ENCODE measurements at regions not wholly inside any gene's neighbourhood (a gene's known extent, or its start where the extent isn't known, plus 50 kb on each side); places are given as distances from the start of the nearest gene placed in this dataset.
"Not testable (repeated sequence)": the region's sequence is repeated elsewhere in the genome, so short reads cannot be mapped to it uniquely, and the experiment has no call there.

DNA sequence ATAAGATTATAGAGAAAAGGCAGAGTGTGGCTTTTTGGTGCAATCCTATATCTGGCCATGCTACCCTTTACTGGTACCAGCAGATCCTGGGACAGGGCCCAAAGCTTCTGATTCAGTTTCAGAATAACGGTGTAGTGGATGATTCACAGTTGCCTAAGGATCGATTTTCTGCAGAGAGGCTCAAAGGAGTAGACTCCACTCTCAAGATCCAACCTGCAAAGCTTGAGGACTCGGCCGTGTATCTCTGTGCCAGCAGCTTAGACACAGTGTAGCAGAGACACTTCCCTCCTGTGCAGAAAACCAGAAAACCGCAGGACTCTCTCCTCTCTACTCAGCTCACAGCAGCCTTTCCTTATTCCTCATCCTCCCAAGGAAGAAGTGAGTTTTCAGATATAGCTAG, 176.3 kb upstream of the PRSS58 start:
- DNase-seq (ENCODE audit: low read depth, low spot score); H3K27ac ChIP-seq: not testable (repeated sequence)

DNA sequence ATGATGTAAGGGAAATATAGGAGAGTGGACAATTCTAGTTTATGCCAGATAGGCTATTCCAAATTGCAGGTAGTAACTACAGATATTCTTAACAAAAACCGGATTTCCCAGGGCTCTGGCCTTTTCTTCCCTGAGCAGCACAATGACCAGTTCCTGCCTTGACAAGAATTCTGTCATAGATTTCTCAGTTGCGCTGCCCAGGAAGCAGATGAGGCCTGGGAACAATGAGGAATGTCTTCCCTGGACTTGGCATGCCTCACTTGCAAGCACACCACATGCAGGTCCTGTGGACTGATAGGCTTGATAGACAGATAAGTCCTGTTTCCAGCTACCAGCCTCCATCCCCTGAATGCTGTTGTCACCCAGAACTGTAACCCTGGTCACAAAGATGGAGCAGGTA, 174.5 kb upstream of the PRSS58 start:
- H3K27ac ChIP-seq: no peak overlapping the region
- no peak for DNase-seq (ENCODE audit: low read depth, low spot score)

DNA sequence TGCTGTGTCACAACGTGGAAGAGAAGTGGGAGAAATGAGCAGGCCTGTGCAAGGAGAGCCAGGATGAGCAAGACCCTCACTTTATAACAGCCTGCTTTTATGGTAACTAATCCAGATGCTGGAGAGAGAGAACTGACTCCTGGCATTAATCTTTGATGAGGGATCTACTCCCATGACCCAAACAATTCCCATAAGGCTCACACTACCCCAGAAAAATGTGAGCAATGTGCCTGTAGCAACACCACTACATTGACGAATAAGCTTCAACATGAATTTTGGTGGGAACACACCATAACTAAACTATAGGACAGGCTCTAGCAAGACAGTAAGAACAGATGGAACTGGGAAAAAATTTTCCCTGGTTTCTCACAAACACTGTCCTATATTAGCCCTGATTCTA, 173.6 kb upstream of the PRSS58 start:
- no peak overlapping the region for H3K27ac ChIP-seq
- no peak for DNase-seq (ENCODE audit: low read depth, low spot score)

DNA sequence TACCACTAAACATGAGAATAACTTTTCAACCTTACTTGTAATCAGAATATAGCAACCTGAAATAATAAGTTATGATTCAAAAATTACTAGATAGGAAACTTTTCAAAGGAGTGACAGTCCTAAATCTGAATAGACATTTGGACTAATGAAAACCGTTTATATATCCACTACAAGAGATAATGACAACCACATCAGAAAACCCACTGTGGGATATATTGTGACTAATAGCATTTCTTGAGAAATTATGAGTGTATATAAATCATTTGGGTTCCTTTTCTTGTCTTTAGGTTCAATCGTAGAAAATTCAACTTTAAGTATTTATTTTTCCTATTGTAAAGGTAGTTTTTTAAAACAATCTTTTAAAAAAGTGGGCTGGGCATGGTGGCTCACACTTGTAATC, 170.2 kb upstream of the PRSS58 start:
- DNase-seq (ENCODE audit: low read depth, low spot score): no peak
- H3K27ac ChIP-seq: no peak overlapping the region

DNA sequence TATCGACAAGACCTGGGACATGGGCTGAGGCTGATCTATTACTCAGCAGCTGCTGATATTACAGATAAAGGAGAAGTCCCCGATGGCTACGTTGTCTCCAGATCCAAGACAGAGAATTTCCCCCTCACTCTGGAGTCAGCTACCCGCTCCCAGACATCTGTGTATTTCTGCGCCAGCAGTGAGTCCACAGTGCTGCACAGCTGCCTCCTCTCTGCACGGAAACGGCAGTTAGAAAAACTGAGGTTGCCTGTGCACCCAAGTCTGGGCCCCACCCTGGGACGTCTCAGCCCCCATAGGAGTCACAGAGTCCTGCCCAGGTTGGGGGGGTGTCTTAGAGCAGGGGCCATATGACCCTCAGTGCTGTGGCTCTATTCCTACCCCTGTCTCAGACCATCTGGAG, 167.4 kb upstream of the PRSS58 start:
- no peak for DNase-seq (ENCODE audit: low read depth, low spot score)
- no peak overlapping the region for H3K27ac ChIP-seq

DNA sequence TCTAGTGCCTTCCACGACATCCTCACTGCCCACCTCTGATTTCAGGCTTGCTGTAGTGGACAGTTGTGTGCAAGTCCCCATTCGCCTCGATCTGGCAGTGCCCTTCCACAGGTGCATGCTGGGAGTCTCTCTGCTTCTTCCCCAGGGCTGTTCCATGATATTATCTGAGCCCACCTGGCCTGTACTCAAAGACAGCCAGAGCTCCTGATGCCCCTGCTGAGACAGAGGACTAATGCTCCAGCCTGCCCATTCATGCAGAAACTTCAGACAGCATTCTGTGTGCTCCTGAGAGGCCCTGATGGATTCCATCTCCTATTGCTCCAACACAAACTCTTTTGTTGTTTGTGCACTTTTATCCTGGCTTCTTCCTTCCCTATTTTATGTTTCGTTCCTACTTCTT, 164.8 kb upstream of the PRSS58 start:
- no peak overlapping the region for H3K27ac ChIP-seq
- no peak for DNase-seq (ENCODE audit: low read depth, low spot score)

DNA sequence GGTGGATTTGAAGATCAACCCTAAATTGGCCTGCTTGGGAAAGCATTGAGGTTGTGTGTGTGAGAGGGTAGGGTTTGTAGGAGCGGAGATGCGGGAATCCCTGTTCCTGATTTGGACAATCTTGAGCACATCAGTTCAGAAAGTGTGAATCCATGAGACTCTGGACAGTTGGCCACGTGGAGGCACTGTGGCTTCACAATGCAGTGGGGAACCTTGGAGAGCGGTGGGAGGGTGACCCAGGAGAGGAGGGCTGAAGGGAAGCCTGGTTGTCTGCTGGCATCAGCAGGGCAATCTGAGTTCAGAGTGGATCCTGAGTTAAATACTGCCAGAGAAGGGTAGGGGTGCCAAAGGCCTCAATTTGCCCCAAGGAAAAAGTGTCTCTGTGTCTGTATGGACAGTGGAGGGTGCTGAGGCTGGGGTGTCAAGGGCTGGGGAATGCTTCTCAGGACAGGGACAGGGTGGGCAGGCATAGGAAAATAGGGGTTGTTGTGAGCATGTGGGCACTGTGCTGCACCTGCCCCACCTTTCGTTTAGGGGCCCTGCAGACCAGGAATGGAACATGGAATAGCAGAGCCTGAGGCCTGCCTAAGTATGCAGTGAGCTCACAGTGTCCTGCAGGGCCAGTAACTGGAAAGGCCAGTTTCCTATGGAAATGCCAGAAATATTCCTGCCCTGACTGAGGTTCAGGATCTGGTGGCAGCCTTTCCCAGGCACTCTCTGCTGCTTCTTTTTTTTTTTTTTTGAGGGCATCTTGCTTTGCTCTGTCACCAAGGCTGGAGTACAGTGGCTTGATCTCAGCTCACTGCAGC, 162.9 kb upstream of the PRSS58 start:
- DNase-seq (ENCODE audit: low read depth, low spot score): no peak
- H3K27ac ChIP-seq: no peak overlapping the region

DNA sequence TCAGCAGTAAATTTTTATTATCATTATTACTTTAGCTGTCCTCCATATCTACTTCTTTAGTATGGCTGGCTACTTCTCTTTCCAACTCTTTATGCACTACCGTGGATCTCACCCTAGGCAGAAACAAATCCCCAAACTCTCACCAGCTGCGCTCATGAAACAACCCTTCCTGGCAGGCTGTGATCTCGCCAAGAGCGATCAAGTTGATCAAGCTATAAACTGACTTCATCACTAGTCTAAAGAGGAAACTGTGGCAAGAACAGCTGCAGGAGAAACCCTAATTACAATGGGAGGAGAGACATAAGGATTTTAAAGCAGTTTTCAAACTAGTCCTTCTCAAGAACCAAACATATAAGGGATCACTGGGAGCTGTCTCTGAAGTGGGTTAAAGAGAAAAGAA, 160.5 kb upstream of the PRSS58 start:
- no peak overlapping the region for H3K27ac ChIP-seq
- no peak for DNase-seq (ENCODE audit: low read depth, low spot score)

DNA sequence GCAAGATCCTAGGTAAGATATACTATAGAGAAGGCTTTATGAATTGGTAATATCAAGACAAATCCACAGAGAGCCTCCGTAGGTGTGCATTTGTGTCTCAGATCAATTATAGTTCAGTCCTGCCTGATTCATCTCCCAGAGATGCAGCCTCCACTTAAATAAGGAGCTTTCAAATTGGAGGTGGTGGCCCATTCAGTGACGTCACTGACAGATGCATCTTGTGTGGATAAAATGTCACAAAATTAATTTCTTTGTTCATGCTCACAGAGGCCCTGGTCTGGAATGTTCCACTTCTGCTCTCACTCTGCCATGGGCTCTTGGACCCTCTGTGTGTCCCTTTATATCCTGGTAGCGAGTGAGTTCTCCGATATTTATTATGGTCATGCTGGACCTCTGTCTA, 157.1 kb upstream of the PRSS58 start:
- DNase-seq (ENCODE audit: low read depth, low spot score): no peak
- H3K27ac ChIP-seq: no peak overlapping the region

DNA sequence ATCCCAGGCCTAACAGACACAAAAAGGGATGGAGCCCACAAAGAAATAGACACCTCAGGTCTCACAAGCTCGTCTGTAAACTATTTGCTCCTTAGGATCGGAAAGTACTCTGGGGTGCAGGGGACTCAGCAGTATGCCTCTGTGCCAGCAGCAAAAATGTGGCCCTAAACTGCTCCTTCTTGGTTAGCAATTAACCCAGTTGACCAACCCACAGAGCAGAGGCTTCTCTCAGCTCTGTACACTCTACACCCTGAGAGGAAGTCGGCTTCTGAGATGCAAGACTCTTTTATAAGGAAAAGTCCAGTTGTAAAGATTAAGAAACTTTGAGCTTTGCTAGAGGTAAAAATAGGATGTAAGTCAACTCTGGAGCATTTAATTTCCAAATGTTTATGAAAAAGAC, 156.3 kb upstream of the PRSS58 start:
- DNase-seq (ENCODE audit: low read depth, low spot score): no peak
- H3K27ac ChIP-seq: peak overlapping the region; percentile 78

DNA sequence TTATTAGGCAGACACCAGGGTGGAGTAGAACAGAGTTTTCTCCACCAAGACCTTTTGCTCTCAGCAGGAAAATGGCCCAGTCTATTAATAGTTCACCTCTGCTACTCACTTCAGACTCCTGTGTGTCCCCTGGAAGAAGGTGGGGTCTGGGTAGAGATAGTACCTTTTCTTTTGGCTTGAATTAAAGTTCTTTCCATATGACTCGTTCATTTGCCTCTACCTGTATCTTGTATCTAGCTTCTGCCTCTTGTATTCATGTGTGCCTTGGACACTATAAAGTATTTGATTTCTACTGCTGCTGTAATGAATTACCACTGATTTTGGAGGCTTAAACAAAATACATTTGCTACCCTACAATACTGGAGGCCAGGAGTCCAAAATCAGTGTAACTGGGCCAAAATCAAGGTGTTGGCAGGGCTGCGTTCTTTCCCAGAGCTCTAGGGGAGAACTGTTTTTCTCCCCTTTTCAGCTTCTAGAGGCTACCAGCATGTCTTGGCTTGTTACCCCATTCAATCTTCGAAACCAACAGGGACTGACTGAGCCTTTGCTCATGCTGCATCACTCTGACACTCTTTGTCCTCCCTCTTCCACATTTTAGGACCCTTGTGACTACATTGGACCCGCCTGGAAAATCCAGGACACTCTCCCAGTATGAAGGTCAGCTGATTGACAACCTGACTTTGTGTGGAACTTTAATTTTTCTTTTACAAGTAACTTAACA, 155.6 kb upstream of the PRSS58 start:
- peak; percentile 29 for DNase-seq (ENCODE audit: low read depth, low spot score)
- H3K27ac ChIP-seq: peak overlapping the region; percentile 78

DNA sequence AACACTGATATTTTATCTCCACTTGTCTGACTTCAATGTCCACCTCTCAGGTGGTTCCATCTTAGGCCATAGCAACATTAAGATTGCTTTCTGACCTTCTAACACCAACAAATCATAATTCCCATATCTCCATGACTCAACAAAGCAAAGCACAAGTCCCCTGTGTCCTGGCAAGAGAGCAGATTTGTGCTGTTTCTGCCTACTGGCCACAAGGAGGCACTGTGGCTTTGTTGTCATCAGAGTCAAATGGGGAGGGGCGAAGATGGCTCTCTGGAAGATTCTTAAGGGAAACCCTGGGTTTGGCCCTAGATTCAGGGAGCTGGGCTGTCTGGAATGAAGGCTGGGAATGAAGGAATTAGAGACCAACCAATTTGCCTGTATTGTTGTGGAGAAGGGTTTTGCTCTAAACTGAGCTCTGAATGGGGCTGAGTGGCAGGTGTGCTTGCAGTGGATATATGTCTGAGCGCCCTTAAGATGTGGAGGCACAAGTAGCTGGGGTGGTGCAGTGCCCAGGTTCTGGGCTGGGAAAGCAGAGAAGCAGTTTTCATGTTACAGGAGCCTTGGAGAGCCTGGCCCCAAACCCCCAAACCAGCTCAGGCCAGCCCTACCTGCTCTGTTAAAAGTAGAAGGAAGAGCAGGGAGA, 154.8 kb upstream of the PRSS58 start:
- DNase-seq (ENCODE audit: low read depth, low spot score): peak; percentile 43
- peak overlapping the region; percentile 78 for H3K27ac ChIP-seq

DNA sequence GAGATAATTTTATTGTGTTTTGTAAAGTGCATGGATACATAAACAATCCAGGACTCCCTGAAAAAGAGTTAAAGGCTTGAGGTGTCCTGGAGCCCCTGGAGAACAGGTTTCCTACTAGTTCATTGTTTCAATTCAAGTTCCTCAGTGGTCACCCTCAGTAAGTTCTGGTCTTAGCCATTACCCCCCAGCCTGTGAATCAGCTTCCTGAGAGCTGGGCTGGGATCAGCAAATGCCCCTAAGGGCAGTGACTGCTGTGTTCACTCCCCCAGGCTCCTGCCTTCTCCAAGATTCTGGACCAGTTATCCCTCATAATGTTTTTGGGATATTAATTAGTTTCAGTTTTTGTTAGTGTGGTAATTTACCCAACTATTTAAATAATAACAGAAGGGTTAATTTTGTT, 151.6 kb upstream of the PRSS58 start:
- H3K27ac ChIP-seq: no peak overlapping the region
- DNase-seq (ENCODE audit: low read depth, low spot score): no peak

DNA sequence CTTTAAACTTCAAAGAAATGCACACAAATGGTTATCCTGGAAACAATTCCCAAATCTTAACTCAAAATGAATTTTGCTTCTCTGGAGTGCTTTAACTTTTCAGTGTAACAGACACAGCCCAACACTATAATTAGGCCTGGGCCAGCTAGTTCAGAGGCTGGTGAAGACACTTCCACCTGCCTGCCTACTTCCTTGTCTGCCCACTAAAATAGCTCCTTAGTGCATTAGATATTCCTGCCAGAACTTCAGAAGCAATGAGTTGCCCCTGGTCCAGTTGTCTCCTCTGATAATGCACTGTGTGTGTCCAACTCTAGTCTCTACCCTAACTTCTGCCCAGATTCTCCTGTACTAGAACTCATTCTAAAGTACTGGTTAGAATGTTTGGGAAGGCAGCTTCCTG, 150.9 kb upstream of the PRSS58 start:
- no peak overlapping the region for H3K27ac ChIP-seq
- no peak for DNase-seq (ENCODE audit: low read depth, low spot score)

DNA sequence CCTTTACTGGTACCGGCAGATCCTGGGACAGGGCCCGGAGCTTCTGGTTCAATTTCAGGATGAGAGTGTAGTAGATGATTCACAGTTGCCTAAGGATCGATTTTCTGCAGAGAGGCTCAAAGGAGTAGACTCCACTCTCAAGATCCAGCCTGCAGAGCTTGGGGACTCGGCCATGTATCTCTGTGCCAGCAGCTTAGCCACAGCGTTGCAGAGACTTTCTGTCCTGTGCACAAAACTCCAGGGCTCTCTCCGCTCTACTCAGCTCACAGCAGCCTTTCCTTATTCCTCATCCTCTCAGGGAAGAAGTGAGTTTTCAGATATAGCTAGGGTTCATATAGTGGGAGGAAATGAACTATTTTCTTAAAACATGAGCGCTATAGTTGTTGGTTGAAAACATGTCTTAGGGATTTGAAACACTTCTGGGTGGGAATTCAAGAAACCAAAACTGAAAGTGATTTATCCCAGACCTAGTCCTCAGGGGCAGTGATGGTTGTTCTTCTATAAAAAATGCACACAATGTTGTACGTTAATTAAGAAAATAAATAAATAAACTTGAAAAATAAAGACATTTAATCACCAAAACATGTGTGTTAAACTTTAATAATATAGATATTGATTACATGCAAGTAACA, 150.2 kb upstream of the PRSS58 start:
- no peak overlapping the region for H3K27ac ChIP-seq
- DNase-seq (ENCODE audit: low read depth, low spot score): no peak

DNA sequence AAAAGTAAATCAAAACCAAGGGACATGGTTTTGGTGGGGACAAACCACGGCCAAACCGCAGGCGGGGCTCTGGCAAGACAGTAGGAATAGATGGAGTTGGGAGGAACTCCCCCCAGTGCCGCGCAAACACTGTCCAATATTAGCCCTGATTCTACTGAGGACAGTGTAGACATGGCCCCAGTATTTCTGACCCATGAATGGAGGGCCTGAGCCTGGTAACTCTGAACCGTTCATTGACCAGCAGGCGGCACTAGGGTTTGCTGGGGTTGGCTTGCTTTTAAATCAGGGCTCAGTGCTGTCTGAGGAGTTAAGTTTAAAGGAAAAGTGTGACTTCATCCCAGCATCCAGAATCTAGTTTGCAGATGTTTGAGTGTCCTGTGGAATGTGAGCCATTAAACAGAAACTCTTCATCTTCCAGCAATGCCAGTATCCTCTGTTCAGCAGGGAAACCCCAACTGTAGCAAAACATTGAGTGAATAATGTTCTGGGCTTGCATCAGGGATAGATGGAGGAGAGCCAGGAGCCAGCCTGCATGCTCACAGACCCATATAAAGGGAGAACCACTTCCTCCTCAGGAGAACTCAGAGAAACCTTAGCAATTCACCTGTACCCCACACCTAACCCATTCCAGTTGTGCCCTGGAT, 147.4 kb upstream of the PRSS58 start:
- DNase-seq (ENCODE audit: low read depth, low spot score): no peak
- no peak overlapping the region for H3K27ac ChIP-seq

DNA sequence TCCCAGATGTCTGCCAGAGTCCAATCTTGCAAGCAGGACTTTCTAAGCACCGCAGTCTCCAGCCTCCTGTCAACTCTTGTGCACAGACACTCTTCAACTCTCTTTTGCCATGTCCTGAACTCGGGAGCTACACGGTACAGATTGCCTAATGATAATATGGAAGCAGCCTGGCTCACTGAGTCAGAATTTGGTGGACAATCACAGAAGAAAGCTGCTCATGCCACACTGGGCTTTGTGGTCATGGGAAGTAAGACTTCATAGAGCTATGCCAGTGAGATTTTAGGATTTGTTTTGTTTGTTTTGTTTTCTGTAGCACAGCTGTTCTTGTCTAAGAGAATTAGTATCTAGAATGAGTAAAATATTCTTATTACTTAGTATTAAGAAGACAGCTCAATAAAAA, 144.1 kb upstream of the PRSS58 start:
- no peak for DNase-seq (ENCODE audit: low read depth, low spot score)
- no peak overlapping the region for H3K27ac ChIP-seq

DNA sequence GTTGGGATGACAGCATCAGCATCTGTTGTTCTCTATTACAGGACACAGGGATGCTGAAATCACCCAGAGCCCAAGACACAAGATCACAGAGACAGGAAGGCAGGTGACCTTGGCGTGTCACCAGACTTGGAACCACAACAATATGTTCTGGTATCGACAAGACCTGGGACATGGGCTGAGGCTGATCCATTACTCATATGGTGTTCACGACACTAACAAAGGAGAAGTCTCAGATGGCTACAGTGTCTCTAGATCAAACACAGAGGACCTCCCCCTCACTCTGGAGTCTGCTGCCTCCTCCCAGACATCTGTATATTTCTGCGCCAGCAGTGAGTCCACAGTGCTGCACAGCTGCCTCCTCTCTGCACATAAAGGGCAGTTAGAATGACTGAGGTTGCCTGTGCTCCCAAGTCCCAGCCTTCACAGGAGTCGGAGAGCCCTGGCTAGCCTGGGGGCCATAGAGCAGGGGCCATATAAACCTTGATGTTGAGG, 142.2 kb upstream of the PRSS58 start:
- no peak for DNase-seq (ENCODE audit: low read depth, low spot score)
- H3K27ac ChIP-seq: no peak overlapping the region

DNA sequence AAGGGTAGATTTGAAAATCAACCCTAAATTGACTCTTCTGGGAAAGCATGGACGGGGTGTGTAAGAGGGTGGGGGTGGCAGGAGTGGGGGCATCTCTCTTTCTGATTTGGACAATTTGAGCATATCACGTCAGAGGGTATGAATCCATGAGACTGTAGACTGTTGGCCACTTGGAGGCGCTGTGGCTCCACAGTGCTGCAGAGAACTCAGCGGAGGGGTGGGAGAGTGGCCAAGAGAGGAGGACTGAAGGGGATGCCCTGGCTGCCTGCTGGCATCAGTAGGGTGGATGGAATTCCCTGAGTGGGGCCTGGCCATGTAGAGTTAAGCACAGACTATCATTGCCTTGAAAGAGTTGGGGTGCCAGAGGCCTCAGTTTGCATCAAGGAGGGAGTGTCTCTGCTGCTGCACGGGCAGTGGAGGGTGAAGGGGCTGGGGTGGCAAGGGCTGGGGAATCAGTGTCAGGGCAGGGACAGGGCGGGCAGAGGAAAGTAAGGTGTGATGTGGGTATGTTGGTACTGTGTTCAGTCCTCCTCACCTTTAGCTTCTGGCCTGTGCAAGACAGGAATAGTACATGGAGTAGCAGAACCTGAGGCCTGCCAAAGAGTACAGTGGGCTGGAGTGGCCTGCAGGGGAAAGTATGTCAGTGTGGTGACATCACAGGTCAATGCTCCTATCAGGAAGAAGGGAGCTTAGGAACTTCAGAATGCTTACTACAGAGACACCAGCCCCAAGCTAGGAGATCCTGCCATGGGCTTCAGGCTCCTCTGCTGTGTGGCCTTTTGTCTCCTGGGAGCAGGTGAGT, 133.5 kb upstream of the PRSS58 start:
- DNase-seq (ENCODE audit: low read depth, low spot score): no peak
- H3K27ac ChIP-seq: no peak overlapping the region

DNA sequence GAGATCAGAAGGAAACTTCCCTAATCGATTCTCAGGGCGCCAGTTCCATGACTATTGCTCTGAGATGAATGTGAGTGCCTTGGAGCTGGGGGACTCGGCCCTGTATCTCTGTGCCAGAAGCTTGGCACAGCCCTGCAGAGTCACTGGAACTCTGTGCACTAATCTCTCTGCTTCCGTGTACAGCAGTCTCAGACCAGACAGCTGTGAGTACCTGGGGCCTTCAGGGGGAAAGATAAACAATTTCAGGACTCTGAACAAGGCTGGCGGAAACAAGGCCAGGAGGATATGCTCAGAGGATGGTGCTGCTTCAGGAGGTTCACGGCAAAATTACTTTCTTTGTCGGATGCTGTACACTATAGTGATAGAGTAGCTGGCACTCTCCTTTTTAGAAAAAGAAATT, 131.7 kb upstream of the PRSS58 start:
- no peak for DNase-seq (ENCODE audit: low read depth, low spot score)
- H3K27ac ChIP-seq: no peak overlapping the region

Measured in epithelial cell of prostate (primary cell).